ENCODE measurements at regions not wholly inside any gene's neighbourhood (a gene's known extent, or its start where the extent isn't known, plus 50 kb on each side); places are given as distances from the start of the nearest gene placed in this dataset.

DNA sequence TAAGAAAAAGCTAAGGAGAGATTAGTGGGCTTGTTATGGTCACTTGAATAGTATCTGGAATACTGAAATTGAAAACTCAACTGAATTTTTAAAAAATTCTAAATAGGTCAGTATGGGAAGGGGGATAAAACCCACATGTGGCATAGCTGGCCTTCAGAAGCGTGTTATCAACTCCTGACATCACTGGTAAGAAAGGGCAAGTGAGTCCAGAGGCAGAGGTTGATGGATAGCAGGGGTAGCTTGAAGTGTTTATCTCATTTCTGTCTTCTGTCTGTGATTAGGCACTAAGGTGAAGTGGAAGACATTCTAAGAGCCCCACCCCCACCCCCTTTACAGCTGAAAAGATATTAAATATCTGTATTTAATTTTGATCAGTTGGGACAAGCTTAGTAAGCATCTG lies 261.4 kb upstream of the TMTC1 start:
- TF ChIP-seq, protein P1, sequence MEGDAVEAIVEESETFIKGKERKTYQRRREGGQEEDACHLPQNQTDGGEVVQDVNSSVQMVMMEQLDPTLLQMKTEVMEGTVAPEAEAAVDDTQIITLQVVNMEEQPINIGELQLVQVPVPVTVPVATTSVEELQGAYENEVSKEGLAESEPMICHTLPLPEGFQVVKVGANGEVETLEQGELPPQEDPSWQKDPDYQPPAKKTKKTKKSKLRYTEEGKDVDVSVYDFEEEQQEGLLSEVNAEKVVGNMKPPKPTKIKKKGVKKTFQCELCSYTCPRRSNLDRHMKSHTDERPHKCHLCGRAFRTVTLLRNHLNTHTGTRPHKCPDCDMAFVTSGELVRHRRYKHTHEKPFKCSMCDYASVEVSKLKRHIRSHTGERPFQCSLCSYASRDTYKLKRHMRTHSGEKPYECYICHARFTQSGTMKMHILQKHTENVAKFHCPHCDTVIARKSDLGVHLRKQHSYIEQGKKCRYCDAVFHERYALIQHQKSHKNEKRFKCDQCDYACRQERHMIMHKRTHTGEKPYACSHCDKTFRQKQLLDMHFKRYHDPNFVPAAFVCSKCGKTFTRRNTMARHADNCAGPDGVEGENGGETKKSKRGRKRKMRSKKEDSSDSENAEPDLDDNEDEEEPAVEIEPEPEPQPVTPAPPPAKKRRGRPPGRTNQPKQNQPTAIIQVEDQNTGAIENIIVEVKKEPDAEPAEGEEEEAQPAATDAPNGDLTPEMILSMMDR (IDR thresholded peaks at IDR 0.05), result no peak
- TF ChIP-seq POLR2AphosphoS5 (IDR thresholded peaks at IDR 0.05) (no peak), POLR2A (IDR thresholded peaks at IDR 0.05) (no peak), EP300 (IDR thresholded peaks at IDR 0.05) (no peak)

All from suprapubic skin (tissue), 4 donors.